NOMO-1 (cell line): ENCODE measurements at regions not wholly inside any gene's neighbourhood (a gene's known extent, or its start where the extent isn't known, plus 50 kb on each side); places are given as distances from the start of the nearest gene placed in this dataset.
A peak's percentile ranks its signal among the peaks of the same experiment; 100 is the strongest.

ENCODE experiments used
- DNase-seq, 2 experiments: peaks; one replicate each; lab custom pipeline; 2025; ENCODE audit not compliant: unreplicated experiment in 2 of 2; lab: John Stamatoyannopoulos, UW

DNA sequence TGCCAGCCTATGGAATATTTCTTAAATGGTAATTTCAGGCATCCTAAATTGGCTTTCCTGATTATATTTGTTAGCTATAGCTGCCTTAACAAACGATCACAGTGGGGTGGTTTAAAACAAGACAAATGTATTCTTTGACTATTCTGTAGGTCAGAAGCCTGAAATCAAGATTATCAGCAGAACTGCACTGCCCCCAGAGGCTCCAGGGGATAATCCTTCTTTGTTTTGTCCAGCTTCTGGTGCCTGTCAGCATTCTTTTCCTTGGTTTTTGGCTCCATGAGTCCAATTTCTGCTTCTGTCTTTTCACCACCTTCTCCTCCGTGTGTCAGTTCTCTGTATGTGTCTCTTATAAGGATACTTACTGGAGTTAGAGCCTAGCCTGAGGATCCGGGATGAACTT is 1282.2 kb upstream of the USP15 start:
- DNase-seq, result no peak

DNA sequence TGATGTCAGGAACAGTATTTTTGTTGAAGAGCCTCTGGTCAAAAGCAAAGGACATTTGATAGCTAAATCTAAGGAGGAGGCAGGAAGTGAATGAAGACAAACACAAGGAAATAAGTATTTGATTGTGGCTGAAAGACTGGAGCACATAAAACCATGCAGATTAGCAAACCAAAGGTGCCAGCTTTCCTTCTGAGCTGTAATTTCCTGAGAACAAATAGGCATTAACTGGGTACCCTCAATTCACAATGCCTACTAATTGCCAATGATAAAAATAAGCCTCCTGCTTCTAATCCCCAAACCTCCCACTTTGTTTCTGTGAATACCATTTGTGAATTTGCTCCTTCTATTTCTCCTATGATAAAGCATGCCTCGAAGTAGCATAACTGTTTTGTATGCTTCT is 1279.6 kb upstream of the USP15 start:
- no peak for DNase-seq

DNA sequence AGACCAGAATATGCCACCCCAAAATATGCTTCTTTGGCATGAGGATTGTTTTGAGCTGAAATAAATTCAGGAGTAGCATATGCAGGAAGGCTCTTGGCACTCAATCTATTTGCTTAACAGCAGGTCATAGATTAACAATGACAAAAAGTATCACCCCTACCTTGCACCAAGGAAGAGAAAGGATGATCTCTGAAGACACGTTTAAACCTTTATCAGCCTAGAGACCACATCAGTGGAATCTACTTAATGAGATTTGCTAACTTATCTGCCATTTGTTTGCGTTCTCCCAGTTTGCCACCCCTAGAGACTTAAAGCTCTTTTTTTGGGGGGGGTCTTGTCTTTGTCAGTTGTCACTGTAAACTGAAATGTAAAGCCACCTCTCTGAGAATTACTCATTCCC is 1278.7 kb upstream of the USP15 start:
- DNase-seq, result no peak

DNA sequence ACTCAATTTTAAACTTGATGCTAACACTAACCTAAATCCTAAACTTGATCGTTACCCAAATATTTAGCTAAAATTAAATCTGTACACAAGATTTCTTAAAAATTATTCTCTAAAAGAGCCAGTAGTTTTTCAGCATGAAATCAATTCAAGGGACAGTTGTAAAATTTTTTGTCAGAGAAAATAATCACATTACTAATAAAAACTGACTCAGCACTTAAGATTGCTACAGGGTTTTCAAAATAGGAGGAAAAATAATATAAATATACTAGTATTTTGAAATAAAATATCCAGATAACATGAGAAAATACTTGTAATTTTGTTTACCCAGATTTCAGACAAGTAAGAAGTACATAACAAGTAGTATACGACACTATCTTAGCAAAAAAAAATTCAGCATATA is 1268.1 kb upstream of the USP15 start:
- no peak for DNase-seq

DNA sequence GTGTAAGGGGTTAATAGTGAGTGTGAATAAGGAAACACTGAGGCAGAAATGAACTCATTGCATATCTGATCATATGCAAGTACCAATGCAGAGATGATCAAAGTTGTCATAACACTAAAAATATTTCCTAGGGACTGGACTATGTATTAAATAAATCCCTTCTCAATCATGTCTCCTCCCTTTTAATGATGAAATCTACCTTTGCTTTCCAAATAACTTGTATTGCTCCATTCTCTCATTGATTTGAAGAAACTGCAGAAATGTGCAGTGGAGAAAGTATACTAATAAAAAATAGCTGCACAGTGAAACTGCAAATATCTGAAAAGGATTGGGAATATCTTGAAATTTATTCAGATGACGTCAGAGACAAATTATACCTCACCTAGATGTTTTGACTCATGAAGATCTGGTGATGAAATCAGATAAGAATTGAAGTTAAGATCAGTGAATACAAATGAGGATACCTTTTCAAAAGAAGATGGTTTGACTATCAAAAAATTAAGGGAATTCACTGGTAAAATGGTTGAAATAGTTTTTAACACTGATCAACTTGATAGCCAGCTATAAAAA is 1264.9 kb upstream of the USP15 start:
- no peak for DNase-seq

DNA sequence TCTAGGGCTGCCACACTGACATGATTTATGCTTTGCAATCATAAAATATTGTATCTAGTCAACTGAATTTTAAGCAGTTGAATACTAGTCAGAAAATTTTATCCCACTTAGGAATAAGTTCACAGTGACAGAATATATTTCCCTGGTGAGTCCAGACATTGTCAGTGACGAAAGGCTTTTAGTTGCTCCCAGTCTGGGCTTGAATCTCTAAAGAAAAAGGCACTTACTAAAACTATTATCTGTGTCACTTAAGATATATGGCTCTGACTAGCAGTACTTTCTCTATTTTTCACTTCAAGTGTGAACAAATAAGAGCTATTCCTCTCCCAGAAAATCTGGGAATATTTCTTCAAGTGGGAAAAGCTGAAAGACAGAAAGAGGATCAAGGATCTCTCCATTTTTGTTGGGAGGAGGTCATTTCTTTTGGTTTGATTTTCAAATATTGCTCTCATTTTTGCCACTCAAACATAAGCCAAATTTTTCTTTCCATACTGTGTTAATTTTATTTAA is 1262.3 kb upstream of the USP15 start:
- DNase-seq, result no peak

DNA sequence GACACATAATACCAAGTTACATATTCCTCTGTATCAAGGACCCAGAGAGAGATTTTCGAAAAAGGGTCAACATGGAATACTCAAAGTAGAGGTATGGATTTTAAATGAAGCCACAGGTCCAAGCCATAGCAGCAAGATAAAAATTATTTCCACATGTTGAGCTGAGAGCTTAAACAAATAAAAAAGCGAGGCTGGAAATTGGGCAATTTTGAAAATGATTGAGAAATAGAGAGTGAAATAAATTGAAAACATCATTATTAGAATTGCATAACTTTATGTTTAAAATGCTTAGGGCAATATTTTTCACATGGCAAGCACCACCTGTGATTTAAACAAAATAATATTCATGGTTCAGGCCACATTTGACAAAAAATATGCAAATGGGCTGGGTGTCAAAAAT is 1251.0 kb upstream of the USP15 start:
- no peak for DNase-seq

DNA sequence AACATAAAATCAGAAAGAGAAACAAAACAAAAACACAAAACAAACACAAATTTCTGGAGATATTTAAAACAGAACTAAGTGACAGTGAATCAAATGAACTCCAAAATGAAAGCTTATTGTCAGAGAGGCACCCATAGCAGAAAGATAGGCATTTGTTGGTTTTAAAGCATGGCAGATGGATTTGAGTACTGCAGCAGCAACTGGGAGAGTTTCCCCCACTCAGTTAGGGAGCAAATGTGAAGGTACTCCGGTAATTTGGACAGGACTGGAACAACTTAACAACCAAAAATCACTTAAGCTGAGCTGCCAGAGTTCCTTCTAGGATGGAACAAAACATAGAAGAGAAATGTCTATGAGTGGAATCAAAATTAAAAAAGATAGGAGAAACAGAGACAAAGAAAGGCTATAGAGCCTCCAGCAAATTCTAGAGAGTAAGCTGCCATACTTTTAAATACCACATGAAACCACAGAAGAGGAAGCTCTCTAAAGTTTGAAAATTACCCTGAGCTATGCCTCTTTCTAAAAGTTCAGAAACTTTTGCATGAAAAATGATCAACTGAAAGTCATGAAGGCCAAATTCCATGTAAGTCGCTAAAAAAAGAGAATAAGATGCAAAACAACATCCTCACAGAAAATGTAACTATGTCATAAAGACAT is 1248.3 kb upstream of the USP15 start:
- DNase-seq, result no peak

DNA sequence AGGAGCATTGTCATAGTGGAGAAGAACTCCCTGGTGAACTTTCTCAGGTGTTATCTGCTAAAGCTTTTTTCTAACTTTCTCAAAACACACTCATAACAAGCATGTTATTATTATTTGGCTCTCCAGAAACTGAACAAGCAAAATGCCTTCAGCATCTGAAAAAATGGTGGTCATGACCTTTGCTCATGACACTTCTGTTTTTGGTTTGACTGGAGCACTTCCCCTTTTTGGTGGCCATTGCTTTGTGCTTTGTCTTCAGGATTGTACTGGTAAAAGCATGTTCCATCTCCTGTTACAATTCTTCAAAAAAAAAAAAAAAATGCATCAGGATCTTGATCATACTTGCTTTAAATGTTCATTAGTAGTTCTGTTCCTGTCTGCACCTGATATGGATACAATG is 1241.6 kb upstream of the USP15 start:
- DNase-seq, result peak in 1 of 2 experiments; percentile 7

DNA sequence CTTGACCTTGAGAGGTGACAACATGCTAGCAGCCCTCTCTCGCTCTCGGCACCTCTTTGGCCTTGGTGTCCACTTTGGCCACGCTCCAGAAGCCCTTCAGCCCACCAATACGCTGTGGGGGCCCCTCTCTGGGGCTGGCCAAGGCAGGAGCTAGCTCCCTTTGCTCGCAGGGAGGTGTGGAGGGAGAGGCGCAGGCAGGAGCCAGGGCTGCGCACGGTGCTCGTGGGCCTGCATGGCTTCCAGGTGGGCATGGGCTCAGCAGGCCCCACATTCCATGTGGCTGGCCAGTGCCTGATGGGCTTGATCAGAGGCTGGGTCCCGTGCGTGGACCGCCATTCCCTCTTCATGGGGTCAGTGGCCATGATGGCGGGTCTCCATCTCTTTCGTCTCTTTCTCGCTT is 1237.0 kb upstream of the USP15 start:
- no peak for DNase-seq

DNA sequence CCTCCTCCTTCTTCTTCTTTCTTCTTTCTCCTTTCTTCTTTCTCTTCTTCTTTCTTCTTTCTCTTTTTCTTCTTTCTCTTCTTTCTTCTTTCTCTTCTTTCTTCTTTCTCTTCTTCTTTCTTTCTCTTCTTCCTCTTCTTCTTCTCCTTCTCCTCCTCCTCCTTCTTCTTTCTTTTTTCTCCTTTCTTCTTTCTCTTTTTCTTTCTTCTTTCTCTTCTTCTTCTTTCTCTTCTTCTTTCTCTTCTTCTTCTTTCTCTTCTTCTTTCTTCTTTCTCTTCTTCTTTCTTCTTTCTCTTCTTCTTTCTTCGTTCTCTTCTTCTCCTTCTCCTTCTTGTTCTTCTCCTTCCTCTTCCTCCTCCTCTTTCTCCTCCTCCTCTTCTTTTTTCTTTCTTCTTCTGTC is 1230.7 kb upstream of the USP15 start:
- DNase-seq, result no peak

DNA sequence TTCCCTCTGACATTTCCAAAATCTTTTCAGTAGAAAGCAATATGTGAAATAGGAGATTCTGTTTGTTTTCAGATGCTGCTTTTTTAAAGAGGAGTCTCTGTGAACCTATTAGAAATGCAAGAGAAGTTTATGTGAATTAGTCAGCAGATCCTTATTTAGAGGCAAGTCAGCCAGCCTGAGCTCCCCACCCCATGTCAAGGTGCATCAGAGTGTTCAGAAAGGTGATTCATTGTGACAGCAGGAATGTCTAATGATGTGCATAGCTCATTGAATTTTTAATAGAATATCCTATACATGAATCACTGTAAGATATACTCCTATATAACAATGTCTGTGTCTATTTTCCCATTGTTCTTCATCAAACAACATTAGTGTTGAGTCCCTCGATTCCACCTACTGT is 1222.4 kb upstream of the USP15 start:
- DNase-seq, result no peak

DNA sequence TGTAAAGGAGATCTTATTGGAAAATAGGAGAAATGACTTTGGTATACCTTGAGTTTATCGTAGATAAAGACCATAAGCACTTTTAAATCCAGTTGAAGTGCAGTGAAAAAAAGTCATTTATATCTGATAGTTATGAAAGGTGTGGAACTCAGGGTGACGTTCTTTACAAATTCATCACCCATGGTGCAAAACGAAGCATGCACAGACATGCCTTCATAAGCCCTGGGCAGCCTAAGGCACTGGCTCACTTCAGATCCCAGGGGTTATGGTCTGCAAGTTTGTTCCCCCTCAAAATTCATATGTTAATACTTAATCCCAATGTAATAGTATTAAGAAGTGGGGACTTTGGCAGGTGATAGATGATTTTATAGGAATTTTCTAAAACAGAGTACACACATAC is 1216.4 kb upstream of the USP15 start:
- DNase-seq, result no peak

DNA sequence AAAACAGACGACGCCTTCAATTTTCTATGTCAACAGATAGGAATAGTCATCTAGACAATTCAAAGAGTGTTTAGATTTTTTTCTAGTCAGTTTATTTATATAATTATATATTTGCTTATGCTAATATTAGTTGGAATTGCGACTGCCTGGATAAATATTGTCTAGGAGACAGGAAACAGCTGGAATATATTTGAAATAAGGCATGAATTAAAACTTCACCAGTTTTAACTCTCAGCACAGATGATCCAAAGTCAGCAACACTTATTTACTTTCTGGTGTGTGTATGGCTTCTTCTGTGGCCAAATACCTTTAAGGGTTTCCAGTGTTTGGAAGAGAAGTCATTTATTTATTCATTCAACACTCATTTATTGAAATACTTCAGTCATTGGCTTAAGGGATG is 1215.4 kb upstream of the USP15 start:
- DNase-seq, result no peak

DNA sequence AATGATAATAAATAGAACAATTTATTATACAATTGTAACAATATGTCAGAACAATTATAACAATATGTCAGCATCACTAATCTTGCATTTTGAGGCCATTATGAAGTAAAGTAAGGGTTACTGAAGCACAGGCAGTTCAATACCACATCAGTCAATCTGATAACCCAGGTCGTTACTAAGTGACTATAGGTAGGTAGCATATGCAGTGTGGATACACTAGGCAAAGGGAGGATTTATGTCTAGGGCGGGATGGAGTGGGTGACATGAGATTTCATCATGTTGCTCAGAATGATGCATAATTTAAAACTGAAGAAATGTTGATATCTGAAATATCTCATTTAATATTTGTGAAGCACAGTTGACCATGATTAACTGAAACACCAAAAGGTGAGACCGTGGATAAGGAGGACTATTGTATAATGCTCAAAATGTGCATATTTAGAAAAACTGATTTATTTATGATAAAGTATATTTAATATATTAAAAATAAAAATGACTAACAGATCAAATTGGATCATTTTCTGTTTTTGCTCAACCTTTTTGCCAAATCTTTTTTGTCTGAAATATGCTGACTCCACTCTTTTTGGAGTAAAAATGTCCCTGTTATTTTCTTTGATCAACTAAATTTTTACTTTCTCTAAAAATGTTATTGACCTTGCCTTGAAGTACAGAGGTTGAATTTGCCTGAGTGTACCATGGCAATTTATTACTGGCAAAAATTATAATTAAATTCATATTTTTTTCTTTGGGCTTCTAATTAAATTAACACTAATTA is 1189.4 kb upstream of the USP15 start:
- no peak for DNase-seq

DNA sequence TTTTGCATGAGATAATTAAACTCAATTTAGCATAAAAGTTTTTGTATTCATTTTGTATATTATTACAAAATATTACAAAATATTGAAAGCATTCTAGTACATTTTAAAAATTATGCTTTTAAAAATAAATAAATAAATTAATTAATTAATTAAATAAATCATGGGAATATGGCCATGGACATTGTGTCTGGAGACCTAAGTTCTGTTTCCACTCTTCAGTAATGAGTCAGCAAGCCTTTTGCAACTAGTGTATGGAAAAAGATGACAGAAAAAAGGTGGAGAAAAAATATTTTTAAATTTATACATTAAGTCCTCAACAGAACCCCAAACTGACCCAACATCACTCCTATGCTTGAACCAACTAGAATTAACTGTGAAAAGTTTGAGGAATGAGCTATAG is 1187.5 kb upstream of the USP15 start:
- DNase-seq, result no peak

DNA sequence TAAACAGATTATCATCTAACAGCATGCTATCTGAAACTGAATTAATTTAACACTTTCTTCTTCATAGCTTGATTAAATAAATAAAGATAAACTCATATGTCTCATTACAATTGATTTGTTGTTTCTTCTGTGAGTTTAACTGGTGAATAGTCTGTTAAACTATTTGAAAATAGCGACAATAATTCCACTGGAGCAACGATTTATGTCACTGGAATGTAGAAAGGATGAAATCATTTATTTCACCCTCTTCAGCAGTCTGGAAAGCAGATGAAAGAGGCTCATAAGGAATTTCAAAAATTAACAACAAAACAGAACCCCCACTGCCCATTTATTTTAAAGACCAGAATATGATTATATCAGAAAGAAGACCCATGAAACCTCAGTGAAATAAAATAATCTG is 1165.1 kb upstream of the USP15 start:
- DNase-seq, result no peak

DNA sequence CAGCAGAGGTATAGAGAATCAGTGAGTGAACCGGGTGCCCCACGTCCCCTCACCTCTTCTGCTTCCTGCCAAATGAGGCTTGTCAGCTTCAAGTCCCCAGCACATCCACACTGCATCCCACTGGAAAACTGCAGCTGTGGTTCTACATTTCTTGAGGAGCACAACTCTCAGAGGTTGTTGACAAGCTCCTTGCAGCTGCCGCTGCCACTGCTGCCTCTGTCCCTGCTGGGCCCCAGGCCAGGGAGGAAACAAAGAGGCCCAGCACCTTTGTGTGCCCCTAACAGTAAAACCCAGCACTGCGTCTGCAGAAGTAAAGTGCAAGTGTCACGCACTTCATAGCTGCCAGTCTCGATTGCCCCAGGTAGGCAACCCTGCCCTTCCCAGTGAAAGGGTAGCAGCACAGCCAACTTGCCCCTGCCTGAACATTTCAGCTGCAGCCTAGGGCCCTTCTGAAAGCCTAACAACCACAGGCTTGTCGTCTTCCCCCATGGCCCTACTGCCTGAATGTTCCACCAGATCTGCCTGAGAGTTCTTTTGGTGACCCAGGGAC is 1162.1 kb upstream of the USP15 start:
- no peak for DNase-seq

DNA sequence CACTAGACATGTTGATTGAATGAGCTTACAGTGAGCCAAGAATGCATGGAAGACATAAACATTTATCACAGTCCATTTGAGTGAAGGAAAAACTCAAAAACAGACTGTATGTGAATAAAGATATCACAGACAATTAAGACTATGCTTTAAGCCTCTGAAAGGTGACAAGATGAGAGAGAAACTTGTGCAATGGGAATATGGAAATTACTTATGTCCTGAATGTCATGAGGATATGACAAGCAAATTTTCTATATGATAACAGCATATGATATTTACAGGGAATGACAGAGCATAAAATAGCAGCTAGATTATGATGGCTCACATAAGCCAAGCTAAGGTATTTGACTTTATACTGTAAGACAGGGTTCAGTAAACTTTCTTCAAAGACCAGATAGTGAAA is 1153.1 kb upstream of the USP15 start:
- no peak for DNase-seq

DNA sequence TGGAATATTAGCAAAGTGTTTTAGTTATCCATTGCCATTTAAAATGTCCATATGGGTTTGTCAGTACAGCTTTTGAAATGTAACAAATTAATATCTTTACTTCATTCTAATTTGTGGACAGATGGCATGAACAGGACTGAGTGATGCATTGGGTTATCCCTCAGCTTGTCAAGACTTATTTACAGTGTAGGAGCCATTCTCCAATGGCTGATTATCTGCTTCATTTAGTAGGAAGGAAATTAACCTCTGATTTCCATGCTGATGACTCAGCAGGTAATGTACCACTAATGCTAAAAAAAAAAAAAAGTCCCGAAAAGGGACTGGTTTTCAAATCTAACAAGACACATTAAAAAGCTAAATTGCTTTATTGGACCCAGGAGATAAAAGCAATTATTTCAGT is 1149.0 kb upstream of the USP15 start:
- DNase-seq, result no peak

DNA sequence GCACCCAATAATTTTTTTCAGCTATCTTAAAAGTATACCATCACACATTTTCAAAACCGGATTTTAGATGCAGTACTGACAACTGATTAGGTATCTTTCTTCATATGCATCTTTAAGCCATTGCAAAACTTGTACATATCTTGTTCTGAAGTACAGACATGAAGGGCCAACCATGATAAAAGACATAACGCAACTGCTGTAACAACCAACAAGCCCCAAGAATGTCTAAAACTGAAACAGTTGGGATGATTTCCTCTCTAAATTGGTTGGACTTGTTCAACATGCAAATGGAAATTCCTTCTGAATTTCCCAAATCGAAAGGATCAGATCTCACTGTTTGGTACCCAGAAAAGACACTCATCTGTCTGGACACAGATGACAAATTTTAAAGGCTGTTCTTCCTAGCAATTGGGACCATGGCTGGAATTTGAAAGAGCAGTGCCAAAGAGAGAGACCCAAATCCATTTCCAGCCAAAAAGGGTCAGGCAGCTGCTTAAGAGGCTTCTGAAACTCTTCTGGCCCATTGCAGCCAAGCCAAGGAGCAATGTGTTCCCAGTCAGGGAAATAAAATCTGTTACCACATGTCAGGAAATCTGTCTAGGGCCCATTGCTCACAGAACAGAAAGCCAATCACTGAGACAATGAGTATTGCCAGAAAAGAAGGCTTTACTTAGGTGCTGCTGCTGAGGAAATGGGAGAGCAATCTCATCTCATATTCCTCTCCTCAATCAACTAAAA is 1122.4 kb upstream of the USP15 start:
- no peak for DNase-seq
